Breast epithelium (tissue), 4 donors: ENCODE measurements at regions not wholly inside any gene's neighbourhood (a gene's known extent, or its start where the extent isn't known, plus 50 kb on each side); places are given as distances from the start of the nearest gene placed in this dataset.

Experiments used
- DNase-seq, 2 donors: peaks; one replicate each; pipeline ENCODE4 v3.0.0-alpha.2; 2019; ENCODE audit warnings: low spot score in 2 of 2
- H3K27ac ChIP-seq, 2 donors: fragments of 200-600 bp; sonication (generic) in 1 of 2; one replicate each; pipeline ENCODE4 v1.5.1; 2016 to 2019; ENCODE audit warnings: mild to moderate bottlenecking in 1 of 2
- H3K27me3 ChIP-seq, 2 donors: fragments of 200-600 bp; sonication (generic) in 1 of 2; one replicate each; pipeline versions ENCODE4 v1.5.1 to v1.6.0; 2017 to 2019; ENCODE audit warnings: control low read depth in 1 of 2, mild to moderate bottlenecking in 1 of 2
- H3K36me3 ChIP-seq: fragments of 200-600 bp; one replicate; pipeline ENCODE4 v1.5.1; 2019
- H3K4me1 ChIP-seq, 2 donors: fragments of 200-600 bp; sonication (generic); one replicate each; pipeline ENCODE4 v1.5.1; 2016 to 2019; ENCODE audit warnings: control low read depth in 1 of 2
- H3K4me3 ChIP-seq, 3 donors: fragments of 200-600 bp; sonication (generic); 1 replicate in 2 of 3; 2 replicates in 1 of 3; pipeline ENCODE4 v1.5.1; 2016 to 2019; ENCODE audit warnings: mild to moderate bottlenecking in 3 of 3, moderate library complexity in 2 of 3
- H3K9me3 ChIP-seq, 2 donors: fragments of 200-600 bp; sonication (generic) in 1 of 2; one replicate each; pipeline ENCODE4 v1.5.1; 2016 to 2019; ENCODE audit warnings: control low read depth in 1 of 2
- CTCF ChIP-seq, 3 donors: fragments of 450-650 bp; IDR thresholded peaks; one replicate each; pipeline ENCODE4 v1.5.1; 2016 to 2017; ENCODE audit warnings: antibody characterized with exemption in 3 of 3, mild to moderate bottlenecking in 3 of 3, moderate library complexity in 3 of 3
- POLR2A ChIP-seq: fragments of 450-650 bp; IDR thresholded peaks from one replicate; pipeline ENCODE4 v1.6.1; 2016; ENCODE audit warnings: antibody characterized with exemption, mild to moderate bottlenecking, moderate library complexity
- POLR2AphosphoS5 ChIP-seq, 3 donors: sonication (generic); formaldehyde crosslinking; IDR thresholded peaks; one replicate each; pipeline ENCODE4 v1.6.1; 2017; ENCODE audit warnings: antibody characterized with exemption in 3 of 3
- intact Hi-C: fragments of 100-400 bp; cut with DNase I; formaldehyde crosslinking; loops from one replicate; pipeline ENCODE4 v1.15.1; 2023; ENCODE audit warnings: low total_unique reads

- no peak overlapping the region for H3K27ac ChIP-seq
- no peaks in the 10 kb centered on the region for H3K36me3 ChIP-seq
- TF ChIP-seq POLR2A (no peak), CTCF (IDR thresholded peaks at IDR 0.05) (no peak), POLR2AphosphoS5 (IDR thresholded peaks at IDR 0.05) (no peak)
- intact Hi-C loops: no loop called here
- H3K4me1 ChIP-seq: no peaks in the 10 kb centered on the region
- DNase-seq: no peak
- H3K4me3 ChIP-seq: no peak overlapping the region
- no peaks in the 10 kb centered on the region for H3K27me3 ChIP-seq
- no peaks in the 10 kb centered on the region for H3K9me3 ChIP-seq
These were observed 62.6 kb upstream of the TMEM244 start for GRCh38 chr6:129923530-129924250.

- TF ChIP-seq POLR2AphosphoS5 (IDR thresholded peaks at IDR 0.05): no peak
- TF ChIP-seq POLR2A: no peak
- TF ChIP-seq CTCF (IDR thresholded peaks at IDR 0.05): no peak
- Histone ChIP-seq H3K27ac (no peak overlapping the region), H3K27me3 (no peaks in the 10 kb centered on the region), H3K4me1 (no peaks in the 10 kb centered on the region), H3K4me3 (no peak overlapping the region), H3K9me3 (no peaks in the 10 kb centered on the region), H3K36me3 (no peaks in the 10 kb centered on the region)
- intact Hi-C loops: no loop called here
- no peak for DNase-seq
These were observed 60.2 kb upstream of the TMEM244 start for GRCh38 chr6:129921169-129921817.

DNA sequence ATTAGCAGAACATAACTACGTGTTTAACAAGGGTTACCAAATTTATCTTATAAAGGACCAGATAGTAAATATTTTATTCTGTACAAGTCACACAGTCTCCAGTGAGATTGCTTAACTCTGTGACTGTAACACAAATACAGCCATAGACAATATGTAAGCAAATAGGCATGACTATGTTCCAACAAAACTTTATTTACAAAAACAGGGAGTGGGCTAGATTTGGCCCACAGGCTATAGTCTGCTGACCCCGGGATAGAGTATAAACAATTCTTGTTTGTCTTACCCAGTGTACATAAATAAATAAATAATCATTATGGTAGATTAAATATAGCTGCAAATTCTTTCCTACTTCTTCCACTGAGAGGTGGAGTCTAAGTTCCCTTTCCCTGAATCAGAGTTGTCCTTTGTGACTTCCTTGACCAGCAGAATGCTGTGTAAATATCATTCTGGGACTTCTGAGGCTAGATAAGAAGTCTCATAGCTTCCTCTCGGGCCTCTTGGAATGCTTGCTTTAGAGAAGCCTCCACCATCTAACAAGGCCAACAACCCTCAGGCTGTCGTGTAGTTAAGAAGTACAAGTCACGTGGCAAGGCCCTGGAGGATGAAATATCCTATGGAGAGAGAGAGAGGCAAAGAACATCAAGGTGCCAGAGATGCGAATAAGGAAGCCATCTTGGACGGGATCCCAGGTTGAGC, 59.1 kb upstream of the TMEM244 start:
- Histone ChIP-seq H3K27me3 (no peaks in the 10 kb centered on the region), H3K4me1 (no peaks in the 10 kb centered on the region), H3K27ac (no peak overlapping the region), H3K9me3 (no peaks in the 10 kb centered on the region), H3K4me3 (no peak overlapping the region), H3K36me3 (no peaks in the 10 kb centered on the region)
- no peak for TF ChIP-seq POLR2AphosphoS5 (IDR thresholded peaks at IDR 0.05)
- TF ChIP-seq POLR2A: no peak
- TF ChIP-seq CTCF (IDR thresholded peaks at IDR 0.05): no peak
- no peak for DNase-seq
- intact Hi-C loops: no loop called here

DNA sequence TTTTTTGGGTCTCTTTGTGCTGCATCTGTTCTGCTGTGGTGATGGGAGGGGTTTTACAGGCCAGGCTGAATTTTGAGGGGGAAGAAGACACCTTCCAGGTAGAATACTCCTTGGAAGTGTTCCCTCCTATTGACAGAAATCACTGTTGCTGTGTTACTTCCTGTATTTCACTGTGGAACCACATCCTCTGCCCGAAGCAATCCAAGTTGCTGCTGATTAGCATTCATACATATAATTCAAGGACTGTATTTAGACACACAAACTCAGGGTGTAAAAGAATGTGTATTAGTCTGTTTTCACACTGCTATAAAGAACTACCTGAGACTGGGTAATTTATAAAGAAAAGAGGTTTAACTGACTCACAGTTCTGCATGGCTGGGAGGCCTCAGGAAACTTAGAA, 50.6 kb upstream of the TMEM244 start:
- Histone ChIP-seq H3K27me3 (no peaks in the 10 kb centered on the region), H3K9me3 (no peaks in the 10 kb centered on the region), H3K36me3 (no peaks in the 10 kb centered on the region), H3K27ac (no peak overlapping the region), H3K4me3 (no peak overlapping the region), H3K4me1 (no peaks in the 10 kb centered on the region)
- intact Hi-C loops: no loop called here
- TF ChIP-seq POLR2AphosphoS5 (IDR thresholded peaks at IDR 0.05) (no peak), CTCF (IDR thresholded peaks at IDR 0.05) (no peak), POLR2A (no peak)
- DNase-seq: no peak
